ENCODE measurements at regions not wholly inside any gene's neighbourhood (a gene's known extent, or its start where the extent isn't known, plus 50 kb on each side); places are given as distances from the start of the nearest gene placed in this dataset.

- no peak for TF ChIP-seq SUZ12 (IDR thresholded peaks at IDR 0.05; ENCODE audit: extremely low read depth, insufficient read depth, insufficient read length)
- no peak for TF ChIP-seq ZNF274 (IDR thresholded peaks at IDR 0.05; ENCODE audit: low read depth, low read length)
These were observed 821.3 kb downstream of the DIAPH3 start for GRCh38 chr13:59342400-59342799.

Data from NT2/D1 (cell line).